ENCODE measurements at regions not wholly inside any gene's neighbourhood (a gene's known extent, or its start where the extent isn't known, plus 50 kb on each side); places are given as distances from the start of the nearest gene placed in this dataset.

DNA sequence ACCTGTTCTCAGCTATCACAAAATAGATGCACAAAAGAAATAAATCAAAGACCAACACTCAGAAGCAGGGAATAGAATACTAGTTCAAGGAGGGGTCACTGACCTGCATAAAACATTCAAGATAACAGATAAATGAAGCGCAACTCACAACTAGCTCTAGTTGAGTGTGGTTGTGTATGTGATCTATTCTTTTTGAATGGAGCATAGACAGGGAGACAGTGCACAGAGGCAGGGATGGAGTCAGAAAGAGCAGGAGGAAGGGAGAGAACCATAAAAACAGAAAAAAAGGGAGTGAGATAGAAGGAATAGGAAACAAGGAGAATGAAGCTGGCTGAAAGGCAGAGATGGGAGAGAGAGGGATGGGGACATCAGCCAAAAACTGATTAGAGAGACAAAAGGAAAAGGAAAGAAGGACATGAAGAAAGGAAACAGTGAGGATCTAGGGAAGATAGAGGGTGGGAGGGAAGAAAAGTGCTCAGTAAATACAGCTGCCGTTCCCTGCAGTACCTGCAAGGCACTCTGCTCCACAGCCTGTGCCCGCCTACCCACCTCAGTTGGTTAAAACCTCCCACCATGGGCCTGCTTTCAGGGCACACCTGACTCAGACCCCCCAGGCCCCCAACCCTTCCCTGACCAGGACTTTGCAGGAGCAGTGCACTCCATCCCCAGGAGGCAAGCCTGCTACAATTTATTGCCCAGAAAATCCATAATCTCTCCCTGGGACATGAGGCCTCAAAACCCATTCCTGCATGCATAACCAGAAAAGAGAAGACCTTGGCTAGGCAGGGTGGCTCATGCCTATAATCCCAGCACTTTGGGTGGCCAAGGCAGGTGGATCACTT lies 385.2 kb upstream of the POU3F1 start:
- DNase-seq (no peak), ATAC-seq (no peak)
- no peaks in the 10 kb centered on the region for H3K36me3 Mint-ChIP-seq (ENCODE audit: low read depth)
- peaks cover 9% of the 10 kb centered on the region for H3K27me3 Mint-ChIP-seq
- ChIA-PET CTCF (no interaction called here), POLR2A (no interaction called here)
- H3K9me3 Mint-ChIP-seq: no peaks in the 10 kb centered on the region
- no peak for TF ChIP-seq CTCF (IDR thresholded peaks at IDR 0.05)
- intact Hi-C loops (cut with micrococcal nuclease): no loop called here
- no peak overlapping the region for H3K4me3 Mint-ChIP-seq
- no peaks in the 10 kb centered on the region for H3K4me1 Mint-ChIP-seq (ENCODE audit: low read depth)
- no peak overlapping the region for H3K27ac Mint-ChIP-seq

- ChIA-PET POLR2A (no interaction called here), CTCF (no interaction called here)
- Mint-ChIP-seq H3K27me3 (peaks cover 17% of the 10 kb centered on the region), H3K27ac (no peak overlapping the region), H3K9me3 (no peaks in the 10 kb centered on the region), H3K4me1 (ENCODE audit: low read depth) (no peaks in the 10 kb centered on the region), H3K36me3 (ENCODE audit: low read depth) (no peaks in the 10 kb centered on the region), H3K4me3 (no peak overlapping the region)
- no peak for ATAC-seq
- intact Hi-C loops (cut with micrococcal nuclease): no loop called here
- no peak for DNase-seq
- TF ChIP-seq CTCF (IDR thresholded peaks at IDR 0.05): no peak
These were observed 384.4 kb upstream of the POU3F1 start for GRCh38 chr1:38430949-38431348.

- H3K4me1 Mint-ChIP-seq (ENCODE audit: low read depth): no peaks in the 10 kb centered on the region
- peaks cover 7% of the 10 kb centered on the region for H3K9me3 Mint-ChIP-seq
- ATAC-seq: no peak
- ChIA-PET CTCF (no interaction called here), POLR2A (no interaction called here)
- intact Hi-C loops (cut with micrococcal nuclease): no loop called here
- no peaks in the 10 kb centered on the region for H3K36me3 Mint-ChIP-seq (ENCODE audit: low read depth)
- no peak overlapping the region for H3K4me3 Mint-ChIP-seq
- DNase-seq: no peak
- TF ChIP-seq CTCF (IDR thresholded peaks at IDR 0.05): no peak
- peaks cover 34% of the 10 kb centered on the region for H3K27me3 Mint-ChIP-seq
- H3K27ac Mint-ChIP-seq: no peak overlapping the region
These were observed 378.1 kb upstream of the POU3F1 start for GRCh38 chr1:38424677-38425076.

DNA sequence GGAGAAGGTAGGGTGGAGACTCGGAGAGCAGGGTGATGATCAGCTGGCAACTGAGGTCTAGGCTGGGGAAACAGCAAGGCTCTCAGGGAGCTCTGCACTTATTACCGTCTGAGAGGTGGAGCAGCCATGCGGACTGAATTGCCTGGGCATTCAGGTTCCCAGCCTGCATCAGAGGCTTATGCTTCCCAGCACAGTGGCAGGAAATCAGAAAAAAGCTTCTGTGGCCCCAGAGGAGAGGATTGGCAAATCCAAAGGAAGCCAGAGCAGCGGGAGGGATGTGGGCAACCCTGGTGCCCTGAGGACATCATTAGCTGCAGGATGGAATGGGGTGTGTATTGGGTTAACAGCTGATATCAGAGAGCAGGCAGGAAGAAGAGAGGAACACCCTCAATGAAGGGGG lies 374.1 kb upstream of the POU3F1 start:
- TF ChIP-seq CTCF (IDR thresholded peaks at IDR 0.05): no peak
- DNase-seq (no peak), ATAC-seq (no peak)
- POLR2A ChIA-PET: no interaction called here
- Mint-ChIP-seq H3K4me1 (ENCODE audit: low read depth) (no peaks in the 10 kb centered on the region), H3K9me3 (peaks cover 7% of the 10 kb centered on the region), H3K36me3 (ENCODE audit: low read depth) (no peaks in the 10 kb centered on the region), H3K4me3 (no peak overlapping the region), H3K27me3 (peaks cover 29% of the 10 kb centered on the region), H3K27ac (no peak overlapping the region)
- intact Hi-C loops (cut with micrococcal nuclease): no loop called here
- CTCF ChIA-PET: no interaction called here

GRCh38 chr1:38418195-38419030 lies 371.8 kb upstream of the POU3F1 start:
- Mint-ChIP-seq H3K36me3 (ENCODE audit: low read depth) (no peaks in the 10 kb centered on the region), H3K27ac (no peak overlapping the region), H3K4me3 (no peak overlapping the region), H3K4me1 (ENCODE audit: low read depth) (no peaks in the 10 kb centered on the region), H3K27me3 (peaks cover 21% of the 10 kb centered on the region), H3K9me3 (peaks cover 18% of the 10 kb centered on the region)
- POLR2A ChIA-PET: no interaction called here
- TF ChIP-seq CTCF (IDR thresholded peaks at IDR 0.05): no peak
- intact Hi-C loops (cut with micrococcal nuclease): no loop called here
- no peak for ATAC-seq
- CTCF ChIA-PET: no interaction called here
- no peak for DNase-seq

Data from activated CD8-positive, alpha-beta T cell treated with anti-CD3 and anti-CD28 coated beads for 36 hours (primary cell).